ENCODE measurements at regions not wholly inside any gene's neighbourhood (a gene's known extent, or its start where the extent isn't known, plus 50 kb on each side); places are given as distances from the start of the nearest gene placed in this dataset.
"Not testable (repeated sequence)": the region's sequence is repeated elsewhere in the genome, so short reads cannot be mapped to it uniquely, and the experiment has no call there.

- no peak overlapping the region for H3K4me3 Mint-ChIP-seq
- H3K4me2 ChIP-seq (replicated peaks; ENCODE audit: low read depth, low read length, poor library complexity, severe bottlenecking) = no peak overlapping the region
- peaks cover 2% of the 10 kb centered on the region for H3K9me3 Mint-ChIP-seq (ENCODE audit: insufficient read depth)
- DNase-seq (no peak), ATAC-seq (ENCODE audit: low read depth) (no peak)
- no peaks in the 10 kb centered on the region for H3K36me3 ChIP-seq (replicated peaks in 1 of 2; ENCODE audit: control extremely low read depth in 1 of 2, control insufficient read depth in 1 of 2, extremely low read depth in 1 of 2, insufficient read depth in 2 of 2, low read length in 1 of 2)
- TF ChIP-seq CTCF (IDR thresholded peaks at IDR 0.05) = no peak
- TF ChIP-seq EZH2 (IDR thresholded peaks at IDR 0.05; ENCODE audit: borderline replicate concordance, insufficient read depth, low read depth, low read length, poor library complexity, severe bottlenecking) = no peak
- peaks cover 0 to 15% (median 0%) of the 10 kb centered on the region in 3 donors for H3K9me3 ChIP-seq (ENCODE audit: control extremely low read depth in 1 of 3, control insufficient read depth in 2 of 3, insufficient read depth in 1 of 3, low read length in 2 of 3)
- no peak overlapping the region for H3K9ac ChIP-seq (ENCODE audit: low read length)
- no peak overlapping the region for H3K27ac ChIP-seq (ENCODE audit: low read length in 2 of 2)
- no peaks in the 10 kb centered on the region for H3K27me3 Mint-ChIP-seq
- 100% methylated on average over 1 of the region's 12 CpGs for WGBS (ENCODE audit: insufficient coverage)
- H3K27ac Mint-ChIP-seq = no peak overlapping the region
- intact Hi-C loops (cut with micrococcal nuclease) = no loop called here
- H2AFZ ChIP-seq (ENCODE audit: insufficient read depth, low read depth, low read length, poor library complexity, severe bottlenecking) = no peak overlapping the region
- no peak overlapping the region for H3K4me3 ChIP-seq (ENCODE audit: control extremely low read depth in 1 of 5, extremely low read depth in 1 of 5, insufficient read depth in 1 of 5, low read depth in 2 of 5, low read length in 4 of 5)
- no peaks in the 10 kb centered on the region for H4K20me1 ChIP-seq (ENCODE audit: control insufficient read depth, insufficient read depth, low read length, poor library complexity, severe bottlenecking)
- H3K4me1 ChIP-seq (ENCODE audit: control insufficient read depth in 2 of 2, insufficient read depth in 2 of 2, low read length in 2 of 2) = no peaks in the 10 kb centered on the region
- no peaks in the 10 kb centered on the region for H3K79me2 ChIP-seq (ENCODE audit: control insufficient read depth, insufficient read depth, low read length)
- no peaks in the 10 kb centered on the region for H3K4me1 Mint-ChIP-seq
- no peaks in the 10 kb centered on the region for H3K27me3 ChIP-seq (replicated peaks in 1 of 4; ENCODE audit: control extremely low read depth in 1 of 4, control insufficient read depth in 3 of 4, insufficient read depth in 4 of 4, low read length in 3 of 4)
- CTCF ChIA-PET = no interaction called here
- POLR2A ChIA-PET = no interaction called here
These were observed 361.0 kb upstream of the FZD8 start for GRCh38 chr10:36003031-36003600.

GRCh38 chr10:36002445-36002844, 360.3 kb upstream of the FZD8 start:
- TF ChIP-seq EZH2 (IDR thresholded peaks at IDR 0.05; ENCODE audit: borderline replicate concordance, insufficient read depth, low read depth, low read length, poor library complexity, severe bottlenecking) (no peak), CTCF (IDR thresholded peaks at IDR 0.05) (no peak)
- Mint-ChIP-seq H3K27ac (no peak overlapping the region), H3K9me3 (ENCODE audit: insufficient read depth) (peaks cover 2% of the 10 kb centered on the region), H3K27me3 (no peaks in the 10 kb centered on the region), H3K4me3 (no peak overlapping the region), H3K4me1 (no peaks in the 10 kb centered on the region)
- Histone ChIP-seq H3K27me3 (replicated peaks in 1 of 4; ENCODE audit: control extremely low read depth in 1 of 4, control insufficient read depth in 3 of 4, insufficient read depth in 4 of 4, low read length in 3 of 4) (no peaks in the 10 kb centered on the region), H3K36me3 (replicated peaks in 1 of 2; ENCODE audit: control extremely low read depth in 1 of 2, control insufficient read depth in 1 of 2, extremely low read depth in 1 of 2, insufficient read depth in 2 of 2, low read length in 1 of 2) (no peaks in the 10 kb centered on the region), H4K20me1 (ENCODE audit: control insufficient read depth, insufficient read depth, low read length, poor library complexity, severe bottlenecking) (no peaks in the 10 kb centered on the region), H3K4me2 (replicated peaks; ENCODE audit: low read depth, low read length, poor library complexity, severe bottlenecking) (no peak overlapping the region), H2AFZ (ENCODE audit: insufficient read depth, low read depth, low read length, poor library complexity, severe bottlenecking) (no peak overlapping the region), H3K27ac (ENCODE audit: low read length in 2 of 2) (no peak overlapping the region), H3K4me3 (ENCODE audit: control extremely low read depth in 1 of 5, extremely low read depth in 1 of 5, insufficient read depth in 1 of 5, low read depth in 2 of 5, low read length in 4 of 5) (no peak overlapping the region), H3K79me2 (ENCODE audit: control insufficient read depth, insufficient read depth, low read length) (no peaks in the 10 kb centered on the region), H3K9ac (ENCODE audit: low read length) (no peak overlapping the region), H3K4me1 (ENCODE audit: control insufficient read depth in 2 of 2, insufficient read depth in 2 of 2, low read length in 2 of 2) (no peaks in the 10 kb centered on the region), H3K9me3 (ENCODE audit: control extremely low read depth in 1 of 3, control insufficient read depth in 2 of 3, insufficient read depth in 1 of 3, low read length in 2 of 3) (peaks cover 0 to 15% (median 0%) of the 10 kb centered on the region in 3 donors)
- WGBS (ENCODE audit: insufficient coverage) = no CpG with 5 or more reads among the region's 5 CpGs
- ChIA-PET POLR2A (no interaction called here), CTCF (no interaction called here)
- intact Hi-C loops (cut with micrococcal nuclease) = no loop called here
- DNase-seq = no peak
- ATAC-seq (ENCODE audit: low read depth) = no peak

GRCh38 chr10:36000754-36001153, 358.7 kb upstream of the FZD8 start:
- ATAC-seq (ENCODE audit: low read depth); H3K4me3 Mint-ChIP-seq; DNase-seq; H3K27ac ChIP-seq (ENCODE audit: low read length in 2 of 2); H3K4me3 ChIP-seq (ENCODE audit: control extremely low read depth in 1 of 5, extremely low read depth in 1 of 5, insufficient read depth in 1 of 5, low read depth in 2 of 5, low read length in 4 of 5); H3K27ac Mint-ChIP-seq; H3K79me2 ChIP-seq (ENCODE audit: control insufficient read depth, insufficient read depth, low read length); H3K4me1 Mint-ChIP-seq; CTCF ChIA-PET; H4K20me1 ChIP-seq (ENCODE audit: control insufficient read depth, insufficient read depth, low read length, poor library complexity, severe bottlenecking); H3K27me3 ChIP-seq (replicated peaks in 1 of 4; ENCODE audit: control extremely low read depth in 1 of 4, control insufficient read depth in 3 of 4, insufficient read depth in 4 of 4, low read length in 3 of 4); H3K9me3 Mint-ChIP-seq (ENCODE audit: insufficient read depth); H3K4me2 ChIP-seq (replicated peaks; ENCODE audit: low read depth, low read length, poor library complexity, severe bottlenecking); H3K9ac ChIP-seq (ENCODE audit: low read length); intact Hi-C loops (cut with micrococcal nuclease); H3K4me1 ChIP-seq (ENCODE audit: control insufficient read depth in 2 of 2, insufficient read depth in 2 of 2, low read length in 2 of 2); H2AFZ ChIP-seq (ENCODE audit: insufficient read depth, low read depth, low read length, poor library complexity, severe bottlenecking); POLR2A ChIA-PET; H3K27me3 Mint-ChIP-seq; H3K36me3 ChIP-seq (replicated peaks in 1 of 2; ENCODE audit: control extremely low read depth in 1 of 2, control insufficient read depth in 1 of 2, extremely low read depth in 1 of 2, insufficient read depth in 2 of 2, low read length in 1 of 2): not testable (repeated sequence)
- WGBS (ENCODE audit: insufficient coverage) = no CpG with 5 or more reads among the region's 1 CpG
- peaks cover 0 to 15% (median 0%) of the 10 kb centered on the region in 3 donors for H3K9me3 ChIP-seq (ENCODE audit: control extremely low read depth in 1 of 3, control insufficient read depth in 2 of 3, insufficient read depth in 1 of 3, low read length in 2 of 3)

Data from B cell (primary cell).